ENCODE measurements at regions not wholly inside any gene's neighbourhood (a gene's known extent, or its start where the extent isn't known, plus 50 kb on each side); places are given as distances from the start of the nearest gene placed in this dataset.

DNA sequence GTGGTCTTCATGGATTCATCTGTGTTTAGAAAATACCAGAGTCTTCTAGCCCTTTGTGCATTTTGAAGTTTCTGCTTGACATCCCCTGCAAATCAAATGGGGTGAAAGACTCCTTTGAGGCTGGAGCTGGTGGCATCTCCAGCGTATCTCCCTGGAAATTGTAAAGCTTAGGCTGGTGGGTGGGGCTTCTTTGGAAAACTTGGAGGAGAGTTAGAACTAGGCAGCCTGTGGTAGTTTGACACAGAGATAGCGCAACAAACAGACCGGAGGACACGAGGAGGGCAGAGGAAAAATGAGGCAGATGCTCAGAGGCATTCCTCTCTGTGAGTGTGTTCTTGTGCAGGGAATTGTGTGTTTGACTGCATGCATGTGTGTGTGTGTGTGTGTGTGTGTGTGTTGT, 116.3 kb downstream of the IRX5 start:
- TF ChIP-seq, protein P1, sequence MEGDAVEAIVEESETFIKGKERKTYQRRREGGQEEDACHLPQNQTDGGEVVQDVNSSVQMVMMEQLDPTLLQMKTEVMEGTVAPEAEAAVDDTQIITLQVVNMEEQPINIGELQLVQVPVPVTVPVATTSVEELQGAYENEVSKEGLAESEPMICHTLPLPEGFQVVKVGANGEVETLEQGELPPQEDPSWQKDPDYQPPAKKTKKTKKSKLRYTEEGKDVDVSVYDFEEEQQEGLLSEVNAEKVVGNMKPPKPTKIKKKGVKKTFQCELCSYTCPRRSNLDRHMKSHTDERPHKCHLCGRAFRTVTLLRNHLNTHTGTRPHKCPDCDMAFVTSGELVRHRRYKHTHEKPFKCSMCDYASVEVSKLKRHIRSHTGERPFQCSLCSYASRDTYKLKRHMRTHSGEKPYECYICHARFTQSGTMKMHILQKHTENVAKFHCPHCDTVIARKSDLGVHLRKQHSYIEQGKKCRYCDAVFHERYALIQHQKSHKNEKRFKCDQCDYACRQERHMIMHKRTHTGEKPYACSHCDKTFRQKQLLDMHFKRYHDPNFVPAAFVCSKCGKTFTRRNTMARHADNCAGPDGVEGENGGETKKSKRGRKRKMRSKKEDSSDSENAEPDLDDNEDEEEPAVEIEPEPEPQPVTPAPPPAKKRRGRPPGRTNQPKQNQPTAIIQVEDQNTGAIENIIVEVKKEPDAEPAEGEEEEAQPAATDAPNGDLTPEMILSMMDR (IDR thresholded peaks at IDR 0.05) = no peak
- no peak for TF ChIP-seq POLR2A (IDR thresholded peaks at IDR 0.05)
